IgD-negative memory B cell (primary cell): ENCODE measurements at regions not wholly inside any gene's neighbourhood (a gene's known extent, or its start where the extent isn't known, plus 50 kb on each side); places are given as distances from the start of the nearest gene placed in this dataset.
"Not testable (repeated sequence)": the region's sequence is repeated elsewhere in the genome, so short reads cannot be mapped to it uniquely, and the experiment has no call there.

Experiments
- H3K27ac Mint-ChIP-seq, 3 donors: one replicate each; pipeline ENCODE4 v1.8.0; 2020 to 2022; ENCODE audit warnings: mild to moderate bottlenecking in 3 of 3, mixed read lengths in 3 of 3, moderate library complexity in 1 of 3
- H3K27me3 Mint-ChIP-seq: one replicate; pipeline ENCODE4 v1.8.0; 2021; ENCODE audit warnings: mixed read lengths
- H3K36me3 Mint-ChIP-seq: one replicate; pipeline ENCODE4 v1.8.0; 2020; ENCODE audit warnings: mild to moderate bottlenecking, mixed read lengths
- H3K4me1 Mint-ChIP-seq, 3 donors: one replicate each; pipeline ENCODE4 v1.8.0; 2020 to 2022; ENCODE audit warnings: mixed read lengths in 3 of 3, mild to moderate bottlenecking in 1 of 3
- H3K4me3 Mint-ChIP-seq, 4 donors: one replicate each; pipeline ENCODE4 v1.8.0; 2020 to 2022; ENCODE audit warnings: mild to moderate bottlenecking in 4 of 4, mixed read lengths in 4 of 4, moderate library complexity in 3 of 4
- H3K9me3 Mint-ChIP-seq, 3 donors: one replicate each; pipeline ENCODE4 v1.8.0; 2020 to 2021; ENCODE audit warnings: mixed read lengths in 3 of 3, mild to moderate bottlenecking in 1 of 3

GRCh38 chr3:107452436-107452835, 70.3 kb upstream of the BBX start:
- Mint-ChIP-seq H3K36me3 (no peaks in the 10 kb centered on the region), H3K4me3 (no peak overlapping the region), H3K27ac (no peak overlapping the region), H3K27me3 (peaks cover 1% of the 10 kb centered on the region), H3K4me1 (peaks cover 0 to 3% (median 0%) of the 10 kb centered on the region in 3 donors), H3K9me3 (no peaks in the 10 kb centered on the region)

DNA sequence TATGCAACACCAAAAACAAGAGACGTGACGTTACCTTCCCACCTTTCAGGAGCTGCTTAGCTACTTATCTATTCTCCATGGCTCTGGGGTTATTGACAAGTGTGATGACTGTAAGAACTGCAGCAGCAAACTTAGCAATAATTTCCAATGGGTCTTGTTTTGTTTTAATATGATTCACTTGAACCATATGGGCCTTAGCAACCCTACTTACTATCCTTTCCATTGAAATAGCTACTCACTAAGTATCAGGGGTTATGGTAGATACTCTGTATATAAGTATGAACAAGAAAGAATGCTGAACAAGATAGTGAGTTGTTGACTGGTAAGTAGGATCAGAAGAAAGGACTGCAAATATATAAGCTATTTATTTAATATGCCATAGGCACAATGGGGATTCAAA, 69.3 kb upstream of the BBX start:
- H3K4me3 Mint-ChIP-seq = no peak overlapping the region
- no peaks in the 10 kb centered on the region for H3K36me3 Mint-ChIP-seq
- no peaks in the 10 kb centered on the region for H3K9me3 Mint-ChIP-seq
- H3K27ac Mint-ChIP-seq = no peak overlapping the region
- peaks cover 0 to 3% (median 0%) of the 10 kb centered on the region in 3 donors for H3K4me1 Mint-ChIP-seq
- peaks cover 1% of the 10 kb centered on the region for H3K27me3 Mint-ChIP-seq

GRCh38 chr3:107455621-107456020, 67.1 kb upstream of the BBX start:
- Mint-ChIP-seq H3K4me1 (peaks cover 0 to 3% (median 0%) of the 10 kb centered on the region in 3 donors), H3K27me3 (peaks cover 1% of the 10 kb centered on the region)

DNA sequence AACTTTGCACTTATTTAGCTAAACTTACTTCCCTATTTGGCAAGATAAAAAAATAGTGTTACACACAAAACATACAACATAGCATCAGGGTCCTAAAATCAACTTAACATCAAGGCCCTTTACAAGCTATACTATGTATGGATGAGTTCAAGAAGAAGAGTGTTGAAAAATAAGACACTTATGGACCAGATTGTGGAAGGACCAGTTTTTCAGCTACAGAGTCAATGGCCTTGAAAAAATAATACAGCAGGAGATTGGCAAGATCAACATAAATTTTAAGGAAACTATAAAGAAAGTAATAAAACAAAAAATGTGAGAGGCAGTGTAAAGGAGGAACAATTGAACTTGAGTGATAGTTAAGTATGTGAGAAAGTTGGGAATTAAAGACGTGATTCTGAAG, 66.3 kb upstream of the BBX start:
- Mint-ChIP-seq H3K27ac (no peak overlapping the region), H3K27me3 (peaks cover 1% of the 10 kb centered on the region), H3K4me3 (no peak overlapping the region), H3K36me3 (no peaks in the 10 kb centered on the region), H3K4me1 (peaks cover 0 to 3% (median 0%) of the 10 kb centered on the region in 3 donors), H3K9me3 (no peaks in the 10 kb centered on the region)

More at GRCh38 chr3:107455621-107456020, 67.1 kb upstream of the BBX start:
- no peak overlapping the region for H3K4me3 Mint-ChIP-seq
- H3K9me3 Mint-ChIP-seq = no peaks in the 10 kb centered on the region
- H3K36me3 Mint-ChIP-seq = no peaks in the 10 kb centered on the region
- H3K27ac Mint-ChIP-seq = no peak overlapping the region

- H3K27me3 Mint-ChIP-seq = no peaks in the 10 kb centered on the region
- H3K9me3 Mint-ChIP-seq = no peaks in the 10 kb centered on the region
- H3K4me3 Mint-ChIP-seq = no peak overlapping the region
- peaks cover 2% of the 10 kb centered on the region for H3K36me3 Mint-ChIP-seq
- no peak overlapping the region for H3K27ac Mint-ChIP-seq
- peaks cover 0 to 3% (median 0%) of the 10 kb centered on the region in 3 donors for H3K4me1 Mint-ChIP-seq
Measured at GRCh38 chr3:107458871-107459270, 63.9 kb upstream of the BBX start.

- H3K9me3 Mint-ChIP-seq = peaks cover 0 to 1% (median 0%) of the 10 kb centered on the region in 3 donors
- no peak overlapping the region for H3K27ac Mint-ChIP-seq
- H3K36me3 Mint-ChIP-seq = peaks cover 2% of the 10 kb centered on the region
- H3K4me3 Mint-ChIP-seq = no peak overlapping the region
- no peaks in the 10 kb centered on the region for H3K4me1 Mint-ChIP-seq
- H3K27me3 Mint-ChIP-seq = peaks cover 3% of the 10 kb centered on the region
Measured at GRCh38 chr3:107461721-107462120, 61.0 kb upstream of the BBX start.

- Mint-ChIP-seq H3K36me3 (peaks cover 2% of the 10 kb centered on the region), H3K9me3 (peaks cover 0 to 1% (median 0%) of the 10 kb centered on the region in 3 donors), H3K27me3 (peaks cover 3% of the 10 kb centered on the region), H3K4me3 (no peak overlapping the region), H3K27ac (no peak overlapping the region), H3K4me1 (no peaks in the 10 kb centered on the region)
Measured at GRCh38 chr3:107464037-107464436, 58.7 kb upstream of the BBX start.

GRCh38 chr3:107465064-107465631, 57.6 kb upstream of the BBX start:
- Mint-ChIP-seq H3K4me1 (no peaks in the 10 kb centered on the region), H3K36me3 (peaks cover 2% of the 10 kb centered on the region), H3K27me3 (peaks cover 6% of the 10 kb centered on the region), H3K27ac (no peak overlapping the region), H3K4me3 (no peak overlapping the region), H3K9me3 (peaks cover 0 to 1% (median 0%) of the 10 kb centered on the region in 3 donors)

- H3K4me3 Mint-ChIP-seq = no peak overlapping the region
- peaks cover 3 to 8% (median 7%) of the 10 kb centered on the region in 3 donors for H3K9me3 Mint-ChIP-seq
- peaks cover 2% of the 10 kb centered on the region for H3K36me3 Mint-ChIP-seq
- no peaks in the 10 kb centered on the region for H3K4me1 Mint-ChIP-seq
- H3K27ac Mint-ChIP-seq = no peak overlapping the region
- peaks cover 12% of the 10 kb centered on the region for H3K27me3 Mint-ChIP-seq
Measured at GRCh38 chr3:107468782-107469181, 54.0 kb upstream of the BBX start.

DNA sequence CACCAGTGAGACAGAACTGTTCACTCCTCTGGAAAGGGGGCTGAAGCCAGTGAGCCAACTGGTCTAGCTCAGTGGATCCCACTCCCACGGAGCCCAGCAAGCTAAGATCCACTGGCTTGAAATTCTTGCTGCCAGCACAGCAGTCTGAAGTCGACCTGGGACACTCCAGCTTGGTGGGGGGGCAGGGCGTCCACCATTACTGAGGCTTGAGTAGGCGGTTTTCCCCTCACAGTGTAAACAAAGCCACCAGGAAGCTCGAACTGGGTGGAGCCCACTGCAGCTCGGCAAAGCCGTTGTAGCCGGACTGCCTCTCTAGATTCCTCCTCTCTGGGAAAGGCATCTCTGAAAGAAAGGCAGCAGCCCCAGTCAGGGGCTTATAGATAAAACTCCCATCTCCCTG, 52.3 kb upstream of the BBX start:
- H3K36me3 Mint-ChIP-seq, H3K27me3 Mint-ChIP-seq, H3K4me3 Mint-ChIP-seq, H3K27ac Mint-ChIP-seq, H3K4me1 Mint-ChIP-seq, H3K9me3 Mint-ChIP-seq: not testable (repeated sequence)
